ENCODE measurements at regions not wholly inside any gene's neighbourhood (a gene's known extent, or its start where the extent isn't known, plus 50 kb on each side); places are given as distances from the start of the nearest gene placed in this dataset.

DNA sequence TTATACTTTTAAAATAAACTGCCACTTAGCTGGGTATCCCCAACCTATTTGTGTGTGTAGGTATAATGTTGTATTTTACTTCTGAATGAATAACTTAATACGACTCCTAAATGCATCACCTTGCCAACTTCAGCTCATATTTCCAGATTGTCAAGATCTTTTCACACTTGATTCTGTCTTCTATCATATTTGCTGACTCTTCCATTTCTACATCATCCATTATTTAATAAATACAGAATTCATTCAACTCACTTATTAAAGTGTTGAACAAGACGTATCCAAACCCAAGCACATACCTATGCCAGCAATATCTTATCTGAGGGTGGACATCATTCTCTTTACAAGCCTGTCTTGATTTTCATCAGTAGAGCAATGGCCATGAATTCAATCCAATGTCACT lies 91.2 kb upstream of the FAM47C start:
- no peak for TF ChIP-seq CTCF (IDR thresholded peaks at IDR 0.05)
- no peak for DNase-seq
- no peaks in the 10 kb centered on the region for H3K9me3 Mint-ChIP-seq
- no peak overlapping the region for H3K27ac Mint-ChIP-seq
- H3K27me3 Mint-ChIP-seq (ENCODE audit: insufficient read depth) = no peaks in the 10 kb centered on the region
- H3K4me1 Mint-ChIP-seq (ENCODE audit: low read depth) = no peaks in the 10 kb centered on the region
- H3K4me3 Mint-ChIP-seq = no peak overlapping the region
- H3K36me3 Mint-ChIP-seq (ENCODE audit: low read depth) = no peaks in the 10 kb centered on the region

DNA sequence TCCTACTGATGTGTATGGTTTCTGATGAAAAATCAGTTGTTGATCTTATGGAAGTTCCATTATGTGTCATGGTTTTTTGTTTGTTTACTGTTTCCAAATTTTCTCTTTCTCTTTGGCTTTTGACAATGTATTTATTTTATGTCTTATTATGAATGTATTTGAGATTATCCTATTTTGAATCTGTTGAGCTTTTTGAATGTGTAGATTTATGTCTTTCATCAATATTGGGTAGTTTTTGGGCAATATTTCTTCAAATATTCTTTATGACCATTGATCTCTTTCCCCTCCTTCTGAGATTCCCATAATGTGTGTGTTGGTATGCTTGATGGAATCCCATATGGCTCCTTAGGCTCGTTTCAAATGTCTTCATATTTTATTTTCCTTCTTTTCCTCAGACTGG lies 80.5 kb upstream of the FAM47C start:
- no peaks in the 10 kb centered on the region for H3K36me3 Mint-ChIP-seq (ENCODE audit: low read depth)
- TF ChIP-seq CTCF (IDR thresholded peaks at IDR 0.05) = no peak
- no peak overlapping the region for H3K27ac Mint-ChIP-seq
- DNase-seq = no peak
- no peaks in the 10 kb centered on the region for H3K27me3 Mint-ChIP-seq (ENCODE audit: insufficient read depth)
- no peaks in the 10 kb centered on the region for H3K9me3 Mint-ChIP-seq
- H3K4me3 Mint-ChIP-seq = no peak overlapping the region
- no peaks in the 10 kb centered on the region for H3K4me1 Mint-ChIP-seq (ENCODE audit: low read depth)

GRCh38 chrX:36930491-36930890 lies 77.7 kb upstream of the FAM47C start:
- H3K27me3 Mint-ChIP-seq (ENCODE audit: insufficient read depth) = no peaks in the 10 kb centered on the region
- no peaks in the 10 kb centered on the region for H3K9me3 Mint-ChIP-seq
- no peak overlapping the region for H3K27ac Mint-ChIP-seq
- no peak for TF ChIP-seq CTCF (IDR thresholded peaks at IDR 0.05)
- no peak for DNase-seq
- H3K4me1 Mint-ChIP-seq (ENCODE audit: low read depth) = no peaks in the 10 kb centered on the region
- no peaks in the 10 kb centered on the region for H3K36me3 Mint-ChIP-seq (ENCODE audit: low read depth)
- no peak overlapping the region for H3K4me3 Mint-ChIP-seq

DNA sequence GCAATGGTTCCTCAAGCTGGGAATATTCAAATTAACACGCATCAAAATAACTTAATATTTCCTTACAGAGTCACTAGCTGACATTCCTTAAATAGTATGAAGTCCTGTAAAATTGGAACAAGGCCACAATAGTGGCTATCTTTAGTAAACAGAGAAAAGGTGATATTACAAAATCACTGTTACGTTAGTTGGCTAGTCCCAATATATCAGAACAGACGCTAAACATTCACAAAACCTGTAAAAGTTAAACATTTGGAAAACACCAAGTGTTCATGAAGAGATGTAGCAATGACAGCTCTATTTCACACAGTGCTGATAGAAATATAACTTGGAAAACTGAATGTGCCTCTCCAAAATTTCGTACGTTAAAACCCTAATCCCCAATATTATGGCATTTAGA lies 61.0 kb upstream of the FAM47C start:
- DNase-seq = no peak
- H3K27ac Mint-ChIP-seq = no peak overlapping the region
- H3K27me3 Mint-ChIP-seq (ENCODE audit: insufficient read depth) = no peaks in the 10 kb centered on the region
- H3K4me1 Mint-ChIP-seq (ENCODE audit: low read depth) = no peaks in the 10 kb centered on the region
- no peaks in the 10 kb centered on the region for H3K36me3 Mint-ChIP-seq (ENCODE audit: low read depth)
- H3K9me3 Mint-ChIP-seq = peaks cover 6% of the 10 kb centered on the region
- H3K4me3 Mint-ChIP-seq = no peak overlapping the region
- TF ChIP-seq CTCF (IDR thresholded peaks at IDR 0.05) = no peak

DNA sequence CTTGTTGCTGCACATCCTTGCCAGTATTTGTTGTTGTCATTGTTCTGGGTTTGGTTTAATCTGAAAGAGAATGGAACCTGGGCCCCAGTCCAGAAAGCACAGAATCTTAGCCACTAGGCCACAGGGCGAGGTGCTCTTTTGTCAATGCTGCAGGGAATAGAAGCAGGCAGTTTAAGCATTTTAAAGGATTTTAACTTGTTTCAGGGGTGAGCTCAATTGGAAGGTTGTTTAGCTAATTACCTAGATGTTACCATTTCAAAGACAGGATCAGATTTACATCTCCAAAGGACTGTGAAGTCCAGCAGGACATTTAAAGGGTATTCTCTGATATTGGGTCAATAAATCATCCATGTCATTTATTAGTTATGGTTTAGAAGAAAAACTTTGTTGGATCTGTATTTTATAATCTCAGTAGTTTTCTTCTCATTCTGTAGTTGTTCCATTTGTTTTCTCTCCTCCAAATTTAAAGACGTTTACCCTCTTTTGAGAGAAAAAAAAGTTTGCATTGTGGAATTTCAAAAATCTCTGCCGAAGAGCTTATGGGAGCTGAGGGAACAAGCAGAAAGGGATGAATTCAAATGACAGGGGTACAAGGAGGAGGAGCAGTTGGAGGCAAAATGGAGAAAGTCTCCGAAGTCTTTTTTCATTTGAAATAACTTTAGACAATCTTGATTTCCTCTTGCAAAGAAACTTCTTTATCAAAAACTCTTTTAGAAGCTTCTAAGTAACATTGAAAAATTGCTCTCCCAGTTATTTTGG lies 57.5 kb upstream of the FAM47C start:
- Mint-ChIP-seq H3K27ac (no peak overlapping the region), H3K4me3 (no peak overlapping the region), H3K9me3 (peaks cover 6% of the 10 kb centered on the region), H3K36me3 (ENCODE audit: low read depth) (no peaks in the 10 kb centered on the region), H3K27me3 (ENCODE audit: insufficient read depth) (no peaks in the 10 kb centered on the region), H3K4me1 (ENCODE audit: low read depth) (no peaks in the 10 kb centered on the region)
- no peak for DNase-seq
- no peak for TF ChIP-seq CTCF (IDR thresholded peaks at IDR 0.05)
